ENCODE measurements at regions not wholly inside any gene's neighbourhood (a gene's known extent, or its start where the extent isn't known, plus 50 kb on each side); places are given as distances from the start of the nearest gene placed in this dataset.

DNA sequence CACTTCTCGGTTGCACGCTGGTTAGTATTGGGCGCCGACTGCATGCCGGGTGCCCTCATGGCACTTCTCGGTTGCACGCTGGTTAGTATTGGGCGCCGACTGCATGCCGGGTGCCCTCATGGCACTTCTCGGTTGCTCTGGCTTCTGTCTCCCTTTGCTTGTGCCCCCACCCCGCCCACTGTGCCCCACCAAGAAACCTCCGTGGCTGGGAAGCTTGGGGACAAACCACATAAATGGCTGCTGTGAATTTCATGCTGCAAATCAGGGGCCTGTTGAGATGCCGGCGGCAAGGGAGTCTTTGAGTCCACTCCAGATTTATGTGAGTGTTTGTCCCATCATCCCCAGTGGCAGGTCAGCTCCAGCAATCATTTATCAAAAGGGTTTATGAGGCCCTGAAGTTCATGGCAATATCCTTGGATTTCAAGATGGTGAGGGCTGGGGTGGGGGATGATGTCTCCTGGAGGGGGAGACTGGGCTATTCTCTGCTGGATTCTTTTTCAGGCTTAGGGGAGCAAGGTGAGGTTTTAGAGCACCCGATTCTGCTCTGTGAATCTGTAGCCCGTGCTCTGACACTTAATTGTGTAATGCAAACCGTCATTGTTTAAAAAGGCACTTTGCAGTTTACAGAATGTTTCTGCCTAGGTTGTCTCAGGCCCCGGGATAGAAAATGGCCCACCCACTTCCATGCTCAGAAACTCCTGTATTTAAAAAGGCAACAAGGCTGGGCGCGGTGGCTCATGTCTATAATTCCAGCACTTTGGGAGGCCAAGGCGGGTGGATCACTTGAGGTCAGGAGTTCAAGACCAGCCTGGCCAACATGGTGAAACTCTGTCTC lies 51.2 kb upstream of the CIBAR2 start:
- TF ChIP-seq, protein P1, sequence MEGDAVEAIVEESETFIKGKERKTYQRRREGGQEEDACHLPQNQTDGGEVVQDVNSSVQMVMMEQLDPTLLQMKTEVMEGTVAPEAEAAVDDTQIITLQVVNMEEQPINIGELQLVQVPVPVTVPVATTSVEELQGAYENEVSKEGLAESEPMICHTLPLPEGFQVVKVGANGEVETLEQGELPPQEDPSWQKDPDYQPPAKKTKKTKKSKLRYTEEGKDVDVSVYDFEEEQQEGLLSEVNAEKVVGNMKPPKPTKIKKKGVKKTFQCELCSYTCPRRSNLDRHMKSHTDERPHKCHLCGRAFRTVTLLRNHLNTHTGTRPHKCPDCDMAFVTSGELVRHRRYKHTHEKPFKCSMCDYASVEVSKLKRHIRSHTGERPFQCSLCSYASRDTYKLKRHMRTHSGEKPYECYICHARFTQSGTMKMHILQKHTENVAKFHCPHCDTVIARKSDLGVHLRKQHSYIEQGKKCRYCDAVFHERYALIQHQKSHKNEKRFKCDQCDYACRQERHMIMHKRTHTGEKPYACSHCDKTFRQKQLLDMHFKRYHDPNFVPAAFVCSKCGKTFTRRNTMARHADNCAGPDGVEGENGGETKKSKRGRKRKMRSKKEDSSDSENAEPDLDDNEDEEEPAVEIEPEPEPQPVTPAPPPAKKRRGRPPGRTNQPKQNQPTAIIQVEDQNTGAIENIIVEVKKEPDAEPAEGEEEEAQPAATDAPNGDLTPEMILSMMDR (IDR thresholded peaks at IDR 0.05; ENCODE audit: insufficient read depth, low read depth, low read length): no peak
- TF ChIP-seq EZH2 (IDR thresholded peaks at IDR 0.05; ENCODE audit: insufficient read depth, low read length): no peak
